ENCODE measurements at regions not wholly inside any gene's neighbourhood (a gene's known extent, or its start where the extent isn't known, plus 50 kb on each side); places are given as distances from the start of the nearest gene placed in this dataset.

GRCh38 chr9:93846349-93846748, 108.8 kb downstream of the BARX1 start:
- TF ChIP-seq, protein P1, sequence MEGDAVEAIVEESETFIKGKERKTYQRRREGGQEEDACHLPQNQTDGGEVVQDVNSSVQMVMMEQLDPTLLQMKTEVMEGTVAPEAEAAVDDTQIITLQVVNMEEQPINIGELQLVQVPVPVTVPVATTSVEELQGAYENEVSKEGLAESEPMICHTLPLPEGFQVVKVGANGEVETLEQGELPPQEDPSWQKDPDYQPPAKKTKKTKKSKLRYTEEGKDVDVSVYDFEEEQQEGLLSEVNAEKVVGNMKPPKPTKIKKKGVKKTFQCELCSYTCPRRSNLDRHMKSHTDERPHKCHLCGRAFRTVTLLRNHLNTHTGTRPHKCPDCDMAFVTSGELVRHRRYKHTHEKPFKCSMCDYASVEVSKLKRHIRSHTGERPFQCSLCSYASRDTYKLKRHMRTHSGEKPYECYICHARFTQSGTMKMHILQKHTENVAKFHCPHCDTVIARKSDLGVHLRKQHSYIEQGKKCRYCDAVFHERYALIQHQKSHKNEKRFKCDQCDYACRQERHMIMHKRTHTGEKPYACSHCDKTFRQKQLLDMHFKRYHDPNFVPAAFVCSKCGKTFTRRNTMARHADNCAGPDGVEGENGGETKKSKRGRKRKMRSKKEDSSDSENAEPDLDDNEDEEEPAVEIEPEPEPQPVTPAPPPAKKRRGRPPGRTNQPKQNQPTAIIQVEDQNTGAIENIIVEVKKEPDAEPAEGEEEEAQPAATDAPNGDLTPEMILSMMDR (conservative IDR thresholded peaks at IDR 0.05), result no peak
- TF ChIP-seq EZH2 (IDR thresholded peaks at IDR 0.05; ENCODE audit: low read depth), result no peak
